ENCODE measurements at regions not wholly inside any gene's neighbourhood (a gene's known extent, or its start where the extent isn't known, plus 50 kb on each side); places are given as distances from the start of the nearest gene placed in this dataset.

DNA sequence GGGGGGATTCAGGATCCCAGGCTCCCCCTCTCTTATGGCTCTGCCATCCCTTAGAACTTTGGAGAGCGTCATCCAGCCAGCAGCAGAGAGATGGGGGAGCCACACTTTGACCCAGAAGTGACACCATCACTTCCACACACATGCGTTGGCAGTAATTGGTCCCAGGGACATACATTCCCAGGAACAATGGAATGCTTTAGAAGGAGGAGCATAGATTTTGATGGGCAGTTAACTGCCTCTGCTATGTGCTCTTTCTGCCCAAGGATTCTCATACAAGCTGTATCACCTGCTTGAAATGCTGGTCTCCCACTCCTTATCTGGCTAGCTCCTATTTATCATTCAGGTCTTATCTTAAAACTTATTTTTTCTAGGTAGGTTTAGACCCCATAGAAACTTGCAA lies 109.0 kb upstream of the RPH3A start:
- TF ChIP-seq POLR2A (IDR thresholded peaks at IDR 0.05) (no peak), CTCF (IDR thresholded peaks at IDR 0.05) (no peak), EP300 (IDR thresholded peaks at IDR 0.05) (no peak), POLR2AphosphoS5 (IDR thresholded peaks at IDR 0.05) (no peak)

All from upper lobe of left lung (tissue), 4 donors.